NB4 (cell line): ENCODE measurements at regions not wholly inside any gene's neighbourhood (a gene's known extent, or its start where the extent isn't known, plus 50 kb on each side); places are given as distances from the start of the nearest gene placed in this dataset.

Experiments used
- CTCF ChIP-seq: IDR thresholded peaks from one replicate; pipeline ENCODE4 v1.5.1; 2012; ENCODE audit warnings: low read depth, low read length
- MYC ChIP-seq: IDR thresholded peaks from 2 replicates; pipeline ENCODE4 v1.6.1; 2011; ENCODE audit warnings: low read depth, low read length
- POLR2A ChIP-seq: IDR thresholded peaks from 2 replicates; pipeline ENCODE4 v1.6.1; 2011; ENCODE audit warnings: mild to moderate bottlenecking; ENCODE audit not compliant: insufficient read length; ENCODE audit errors: extremely low read depth

DNA sequence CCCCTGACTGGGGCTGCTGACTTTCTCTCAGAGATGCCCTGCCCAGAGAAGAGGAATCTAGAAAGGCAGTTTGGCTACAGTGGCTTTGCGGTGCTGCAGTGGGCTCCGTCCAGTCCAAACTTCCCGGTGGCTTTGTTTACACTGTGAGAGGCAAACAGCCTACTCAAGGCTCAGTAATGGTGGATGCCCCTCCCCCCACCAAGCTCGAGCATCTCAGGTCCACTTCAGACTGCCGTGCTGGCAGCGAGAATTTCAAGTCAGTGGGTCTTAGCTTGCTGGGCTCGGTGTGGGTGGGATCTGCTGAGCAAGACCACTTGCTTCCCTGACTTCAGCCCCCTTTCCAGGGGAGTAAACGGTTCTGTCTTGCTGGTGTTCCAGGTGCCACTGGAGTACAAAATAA, 734.5 kb upstream of the LRRN3 start:
- no peak for TF ChIP-seq CTCF
- no peak for TF ChIP-seq MYC
- TF ChIP-seq POLR2A, result no peak
